COLO829 (cell line): ENCODE measurements at regions not wholly inside any gene's neighbourhood (a gene's known extent, or its start where the extent isn't known, plus 50 kb on each side); places are given as distances from the start of the nearest gene placed in this dataset.

Experiments
- DNase-seq: peaks from one replicate; pipeline ENCODE4 v3.0.0; 2012; ENCODE audit warnings: low spot score

- no peak for DNase-seq
Measured at GRCh38 chr15:31752905-31753304, 277.4 kb upstream of the CHRNA7 start.

GRCh38 chr15:31758126-31758525 lies 272.2 kb upstream of the CHRNA7 start:
- DNase-seq, result no peak

GRCh38 chr15:31768055-31768454 lies 262.3 kb upstream of the CHRNA7 start:
- no peak for DNase-seq

GRCh38 chr15:31774045-31774444 lies 256.3 kb upstream of the CHRNA7 start:
- no peak for DNase-seq

GRCh38 chr15:31776039-31776438 lies 254.3 kb upstream of the CHRNA7 start:
- DNase-seq, result no peak

GRCh38 chr15:31781261-31781660 lies 249.1 kb upstream of the CHRNA7 start:
- no peak for DNase-seq

- no peak for DNase-seq
Measured at GRCh38 chr15:31782016-31782783, 248.1 kb upstream of the CHRNA7 start.

GRCh38 chr15:31782951-31783350 lies 247.4 kb upstream of the CHRNA7 start:
- no peak for DNase-seq

- DNase-seq, result no peak
Measured at GRCh38 chr15:31786360-31786759, 244.0 kb upstream of the CHRNA7 start.

- DNase-seq, result no peak
Measured at GRCh38 chr15:31788104-31788503, 242.2 kb upstream of the CHRNA7 start.

GRCh38 chr15:31792611-31793199 lies 237.6 kb upstream of the CHRNA7 start:
- DNase-seq, result no peak

GRCh38 chr15:31799319-31799714 lies 231.0 kb upstream of the CHRNA7 start:
- DNase-seq, result no peak

- DNase-seq, result no peak
Measured at GRCh38 chr15:31799715-31800321, 230.5 kb upstream of the CHRNA7 start.

- no peak for DNase-seq
Measured at GRCh38 chr15:31801152-31801551, 229.2 kb upstream of the CHRNA7 start.

GRCh38 chr15:31802761-31803160 lies 227.6 kb upstream of the CHRNA7 start:
- DNase-seq, result no peak

GRCh38 chr15:31803388-31803884 lies 226.9 kb upstream of the CHRNA7 start:
- no peak for DNase-seq

GRCh38 chr15:31805090-31805662 lies 225.1 kb upstream of the CHRNA7 start:
- no peak for DNase-seq

GRCh38 chr15:31806106-31806505 lies 224.2 kb upstream of the CHRNA7 start:
- DNase-seq, result no peak

GRCh38 chr15:31811641-31812040 lies 218.7 kb upstream of the CHRNA7 start:
- no peak for DNase-seq

GRCh38 chr15:31814082-31814481 lies 216.2 kb upstream of the CHRNA7 start:
- DNase-seq, result no peak

GRCh38 chr15:31815411-31816155 lies 214.7 kb upstream of the CHRNA7 start:
- DNase-seq, result no peak

- DNase-seq, result no peak
Measured at GRCh38 chr15:31822463-31822862, 207.9 kb upstream of the CHRNA7 start.
